Lung (tissue), 11 donors: ENCODE measurements at regions not wholly inside any gene's neighbourhood (a gene's known extent, or its start where the extent isn't known, plus 50 kb on each side); places are given as distances from the start of the nearest gene placed in this dataset.

Experiments used
- ATAC-seq: fragments of 200-7000 bp; cut with Tn5 transposase; one replicate; pipeline ENCODE4 v1.9.1; 2020; ENCODE audit warnings: moderate number of reproducible peaks; ENCODE audit not compliant: insufficient read depth, low FRiP score
- DNase-seq, 3 donors: peaks; one replicate each; pipeline ENCODE4 v3.0.0-alpha.2; 2013 to 2017
- H3K27ac ChIP-seq, 2 donors: one replicate each; pipeline ENCODE4 v1.5.1; 2013; ENCODE audit warnings: mild to moderate bottlenecking in 2 of 2, moderate library complexity in 2 of 2, control low read depth in 1 of 2, inconsistent platforms in 1 of 2, low read depth in 1 of 2, low read length in 1 of 2
- H3K27me3 ChIP-seq, 3 donors: one replicate each; pipeline ENCODE4 v1.5.1; 2013; ENCODE audit warnings: low read length in 2 of 3; ENCODE audit not compliant: control insufficient read depth in 3 of 3, insufficient read depth in 3 of 3
- H3K36me3 ChIP-seq, 4 donors: one replicate each; pipeline ENCODE4 v1.5.1; 2013; ENCODE audit warnings: low read length in 4 of 4, mild to moderate bottlenecking in 1 of 4, moderate library complexity in 1 of 4; ENCODE audit not compliant: control insufficient read depth in 4 of 4, insufficient read depth in 4 of 4
- H3K4me1 ChIP-seq, 5 donors: one replicate each; pipeline ENCODE4 v1.5.1; 2013; ENCODE audit warnings: low read length in 5 of 5, mild to moderate bottlenecking in 2 of 5, moderate library complexity in 1 of 5; ENCODE audit not compliant: control insufficient read depth in 5 of 5, insufficient read depth in 5 of 5
- H3K4me3 ChIP-seq: one replicate; pipeline ENCODE4 v1.5.1; 2013; ENCODE audit warnings: mild to moderate bottlenecking, control low read depth, moderate library complexity
- H3K9ac ChIP-seq, 2 donors: one replicate each; pipeline ENCODE4 v1.5.1; 2013; ENCODE audit warnings: low read length in 2 of 2, control low read depth in 1 of 2; ENCODE audit not compliant: insufficient read depth in 1 of 2
- H3K9me3 ChIP-seq, 4 donors: one replicate each; pipeline ENCODE4 v1.5.1; 2013; ENCODE audit warnings: low read length in 3 of 4, mild to moderate bottlenecking in 1 of 4, moderate library complexity in 1 of 4; ENCODE audit not compliant: control insufficient read depth in 4 of 4, insufficient read depth in 3 of 4
- CTCF ChIP-seq: IDR thresholded peaks from 2 replicates; pipeline ENCODE4 v1.5.1; 2012; ENCODE audit warnings: mild to moderate bottlenecking; ENCODE audit errors: control extremely low read depth, extremely low read depth
- WGBS, 2 donors: extraction: QIAGEN DNeasy Blood & Tissue Kit; methylation state at CpG; one replicate each; pipeline ENCODE4 v1.1.7; 2013; 5-methylcytosine and 5-hydroxymethylcytosine counted together
- donor health status: control.
- donor health status: control.
- donor health status: Bipolar disorder and iron deficiency.
- donor health status: healthy.
- donor health status: DM: yes; HTN: yes; CAD: no.

DNA sequence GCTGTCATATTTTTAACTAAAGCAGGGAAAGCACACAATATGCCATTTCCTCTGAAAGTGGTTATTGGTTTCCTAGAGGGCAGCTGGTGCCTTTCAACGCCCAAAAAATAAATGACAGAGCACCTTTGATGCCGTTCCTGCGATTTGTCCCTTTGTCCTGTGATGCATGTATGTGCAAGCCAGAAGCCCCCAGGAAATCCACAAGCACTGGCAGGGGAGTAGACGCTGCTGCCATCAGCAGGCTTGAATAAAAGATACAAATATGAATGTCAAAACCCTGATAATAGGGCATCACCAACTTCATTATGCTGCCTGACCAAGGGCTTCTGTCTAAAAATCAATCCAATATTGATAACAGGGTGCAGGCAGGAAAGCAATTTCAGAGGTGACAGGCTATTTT is 246.1 kb downstream of the FBXO15 start:
- no peak overlapping the region for H3K4me3 ChIP-seq
- H3K9ac ChIP-seq: no peak overlapping the region
- H3K4me1 ChIP-seq: no peaks in the 10 kb centered on the region
- 53 to 63% methylated on average over 4 of the region's 4 CpGs for WGBS, 2 donors
- no peak overlapping the region for H3K27ac ChIP-seq
- no peaks in the 10 kb centered on the region for H3K27me3 ChIP-seq
- no peak for TF ChIP-seq CTCF
- no peak for DNase-seq
- no peaks in the 10 kb centered on the region for H3K9me3 ChIP-seq
- no peak for ATAC-seq
- no peaks in the 10 kb centered on the region for H3K36me3 ChIP-seq

- Histone ChIP-seq H3K27ac (no peak overlapping the region), H3K9ac (no peak overlapping the region), H3K36me3 (no peaks in the 10 kb centered on the region), H3K9me3 (no peaks in the 10 kb centered on the region), H3K27me3 (no peaks in the 10 kb centered on the region), H3K4me1 (no peaks in the 10 kb centered on the region), H3K4me3 (no peak overlapping the region)
- WGBS, 2 donors: 65 to 80% methylated on average over 9 of the region's 9 CpGs
- no peak for TF ChIP-seq CTCF
- ATAC-seq (no peak), DNase-seq (no peak)
Observed at GRCh38 chr18:73901151-73901550, 246.5 kb downstream of the FBXO15 start.

DNA sequence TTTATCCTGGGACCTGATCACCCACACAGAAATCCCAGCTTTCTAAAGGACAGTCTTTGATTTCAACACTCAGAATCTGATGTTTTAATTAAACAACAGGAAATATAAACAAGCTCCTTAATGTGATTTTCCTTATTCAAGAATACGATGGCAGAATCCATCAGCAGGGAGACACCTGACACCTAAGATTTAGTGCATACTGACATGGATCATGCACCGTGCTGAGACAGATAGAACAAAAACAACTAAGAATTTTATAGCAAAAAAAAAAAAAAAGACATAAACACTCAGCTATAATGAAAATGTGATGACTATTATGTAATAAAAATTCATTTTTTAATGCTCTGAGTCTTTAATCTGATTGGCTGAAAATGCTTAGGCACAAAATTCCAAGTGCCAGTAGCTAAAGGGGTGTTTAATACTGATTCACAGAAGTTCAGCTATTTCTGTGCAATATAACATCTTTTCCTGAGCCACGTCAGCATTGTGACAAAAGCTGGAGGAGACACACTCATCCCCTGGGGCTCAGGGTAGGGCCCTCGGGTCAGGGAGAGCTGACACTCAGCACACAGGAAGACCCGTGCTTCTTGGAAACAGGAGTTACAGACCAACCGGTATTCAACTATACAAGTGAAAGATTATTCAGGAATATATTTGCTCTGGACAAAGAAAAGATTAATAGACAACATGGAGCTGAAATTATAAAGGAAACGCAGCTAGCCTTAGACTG is 247.4 kb downstream of the FBXO15 start:
- DNase-seq: no peak
- WGBS, 2 donors: 66 to 78% methylated on average over 7 of the region's 7 CpGs
- Histone ChIP-seq H3K36me3 (no peaks in the 10 kb centered on the region), H3K27me3 (no peaks in the 10 kb centered on the region), H3K4me3 (no peak overlapping the region), H3K9ac (no peak overlapping the region), H3K4me1 (no peaks in the 10 kb centered on the region), H3K27ac (no peak overlapping the region), H3K9me3 (no peaks in the 10 kb centered on the region)
- TF ChIP-seq CTCF: no peak
- ATAC-seq: no peak

- no peaks in the 10 kb centered on the region for H3K36me3 ChIP-seq
- no peak for DNase-seq
- H3K9me3 ChIP-seq: no peaks in the 10 kb centered on the region
- H3K27me3 ChIP-seq: no peaks in the 10 kb centered on the region
- no peaks in the 10 kb centered on the region for H3K4me1 ChIP-seq
- 66 to 70% methylated on average over 1 of the region's 1 CpG for WGBS, 2 donors
- no peak overlapping the region for H3K9ac ChIP-seq
- H3K27ac ChIP-seq: no peak overlapping the region
- no peak overlapping the region for H3K4me3 ChIP-seq
- TF ChIP-seq CTCF: no peak
- no peak for ATAC-seq
Observed at GRCh38 chr18:73897517-73897916, 250.1 kb downstream of the FBXO15 start.
